Activated CD8-positive, alpha-beta memory T cell treated with anti-CD3 and anti-CD28 coated beads, Interleukin-2, amount 10 ng/mL, durations not matched to agents 7 days and 5 days (primary cell): ENCODE measurements at regions not wholly inside any gene's neighbourhood (a gene's known extent, or its start where the extent isn't known, plus 50 kb on each side); places are given as distances from the start of the nearest gene placed in this dataset.

Source experiments
- ATAC-seq: fragments of 150-1000 bp; cut with Tn5 transposase; one replicate; pipeline ENCODE4 v1.10.0; 2021; ENCODE audit warnings: moderate library complexity
- CTCF ChIA-PET: fragments of 350-600 bp; sonication (Branson Sonifier 250); formaldehyde crosslinking; loops from one replicate; lab custom pipeline; 2021; ENCODE audit warnings: antibody characterized with exemption; lab: Charles Lee
- DNase-seq: peaks from one replicate; pipeline ENCODE4 v3.0.0-alpha.2; 2020
- H3K27ac Mint-ChIP-seq: one replicate; pipeline ENCODE4 v1.8.0; 2021; ENCODE audit warnings: mild to moderate bottlenecking, mixed read lengths
- H3K27me3 Mint-ChIP-seq: one replicate; pipeline ENCODE4 v1.8.0; 2021; ENCODE audit warnings: mixed read lengths
- H3K36me3 Mint-ChIP-seq: one replicate; pipeline ENCODE4 v1.8.0; 2021; ENCODE audit warnings: mild to moderate bottlenecking, mixed read lengths
- H3K4me1 Mint-ChIP-seq: one replicate; pipeline ENCODE4 v1.8.0; 2021; ENCODE audit warnings: mixed read lengths
- H3K4me3 Mint-ChIP-seq: one replicate; pipeline ENCODE4 v1.8.0; 2021; ENCODE audit warnings: mild to moderate bottlenecking, moderate library complexity, mixed read lengths
- H3K9me3 Mint-ChIP-seq: one replicate; pipeline ENCODE4 v1.8.0; 2022; ENCODE audit warnings: low read depth, mixed read lengths

DNA sequence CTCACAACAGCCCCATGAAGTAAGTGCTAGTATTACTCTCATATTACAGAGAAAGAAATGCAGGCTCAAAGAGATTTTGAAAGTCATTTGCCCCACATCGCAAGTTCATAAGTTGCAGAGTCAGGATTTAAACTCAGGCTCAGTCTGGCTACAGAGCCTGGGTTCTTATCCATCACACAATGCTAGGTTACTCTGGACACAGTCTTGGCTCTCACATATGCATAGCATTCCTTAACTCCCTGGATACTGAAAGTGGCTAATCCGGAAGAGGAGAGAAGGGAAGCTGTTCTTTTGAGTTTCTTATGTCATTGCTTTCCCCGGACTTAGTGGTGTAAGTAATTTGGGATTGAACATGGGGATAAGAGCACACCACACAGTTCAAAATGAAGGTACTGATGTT is 357.4 kb upstream of the PLXNA2 start:
- no peak for ATAC-seq
- no peak overlapping the region for H3K4me3 Mint-ChIP-seq
- H3K4me1 Mint-ChIP-seq: peaks cover 16% of the 10 kb centered on the region
- H3K27ac Mint-ChIP-seq: no peak overlapping the region
- no peak for DNase-seq
- H3K27me3 Mint-ChIP-seq: no peaks in the 10 kb centered on the region
- no peaks in the 10 kb centered on the region for H3K36me3 Mint-ChIP-seq
- no peaks in the 10 kb centered on the region for H3K9me3 Mint-ChIP-seq
- CTCF ChIA-PET: no interaction called here

DNA sequence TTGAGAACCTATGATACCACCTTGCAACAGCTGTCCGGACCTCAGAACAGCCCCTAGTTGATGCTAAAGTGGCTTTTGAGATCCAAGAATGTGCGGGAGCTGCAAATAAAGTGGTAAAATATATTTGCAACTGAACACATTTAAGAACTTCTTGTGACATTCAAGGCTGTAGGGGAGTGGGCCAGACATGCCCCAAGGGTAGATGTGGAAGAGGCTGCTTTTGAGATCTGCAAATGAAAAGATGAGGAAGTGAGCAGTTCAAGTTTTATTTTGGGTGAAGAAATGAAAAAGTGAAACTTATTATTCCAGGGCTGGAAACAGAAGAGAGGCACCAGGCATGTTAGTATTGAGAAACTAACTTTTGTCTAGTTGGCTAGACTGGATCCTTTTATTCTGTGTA is 359.5 kb upstream of the PLXNA2 start:
- DNase-seq: no peak
- ATAC-seq: no peak
- Mint-ChIP-seq H3K9me3 (no peaks in the 10 kb centered on the region), H3K27me3 (peaks cover 1% of the 10 kb centered on the region), H3K36me3 (no peaks in the 10 kb centered on the region), H3K4me3 (no peak overlapping the region), H3K4me1 (peaks cover 16% of the 10 kb centered on the region), H3K27ac (peak overlapping the region; percentile 28)
- CTCF ChIA-PET: no interaction called here

DNA sequence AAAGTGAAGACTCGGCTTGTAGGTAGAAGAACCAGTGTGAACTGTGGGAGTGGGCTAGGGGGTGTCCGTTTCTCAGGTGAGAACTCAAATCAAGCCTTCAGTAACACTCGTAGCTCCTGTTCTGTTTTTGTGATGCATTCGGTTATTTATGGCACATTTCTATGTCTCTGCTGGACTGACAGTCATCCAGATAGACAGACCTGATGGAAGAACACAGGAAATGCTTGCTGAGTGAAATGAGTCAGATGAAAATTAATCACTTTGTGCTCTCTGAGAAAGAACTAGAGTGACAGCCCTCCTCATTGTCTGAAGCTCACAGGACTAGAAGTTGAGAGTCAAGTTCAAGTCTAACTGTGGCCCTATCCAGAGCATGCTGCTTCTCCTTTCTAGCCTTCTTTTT is 360.1 kb upstream of the PLXNA2 start:
- ATAC-seq (peak; percentile 88), DNase-seq (no peak)
- peaks cover 16% of the 10 kb centered on the region for H3K4me1 Mint-ChIP-seq
- H3K9me3 Mint-ChIP-seq: no peaks in the 10 kb centered on the region
- no peak overlapping the region for H3K4me3 Mint-ChIP-seq
- H3K27me3 Mint-ChIP-seq: peaks cover 5% of the 10 kb centered on the region
- CTCF ChIA-PET: no interaction called here
- no peaks in the 10 kb centered on the region for H3K36me3 Mint-ChIP-seq
- peak overlapping the region; percentile 46 for H3K27ac Mint-ChIP-seq

DNA sequence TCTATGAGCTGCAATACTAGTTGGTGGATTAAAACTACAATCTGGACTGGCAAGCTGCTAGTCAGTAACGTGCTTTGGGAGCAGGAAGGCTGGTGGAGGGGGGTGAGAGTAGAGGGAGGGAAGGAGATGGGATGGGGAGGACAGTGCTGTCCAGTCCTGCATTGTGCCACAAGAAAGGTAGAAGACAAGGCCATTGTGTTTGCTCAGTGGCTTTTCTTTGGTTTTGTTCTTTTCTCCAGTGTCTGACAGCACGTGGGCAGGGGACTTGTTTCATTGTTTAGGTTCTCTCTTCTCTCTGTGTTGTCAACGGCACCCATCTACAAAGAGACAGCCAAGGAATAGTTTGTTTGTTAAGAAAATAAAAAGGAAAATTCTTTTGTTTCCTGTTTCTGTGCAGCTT is 362.8 kb upstream of the PLXNA2 start:
- Mint-ChIP-seq H3K4me3 (no peak overlapping the region), H3K36me3 (no peaks in the 10 kb centered on the region), H3K27me3 (peaks cover 5% of the 10 kb centered on the region), H3K9me3 (no peaks in the 10 kb centered on the region), H3K27ac (no peak overlapping the region), H3K4me1 (peaks cover 16% of the 10 kb centered on the region)
- ATAC-seq (no peak), DNase-seq (no peak)
- CTCF ChIA-PET: interaction anchor here (0.6 kb wide), 1 partner anchor 11 kb away, joined by 4 read pairs; no protein-coding TSS in a partner anchor

DNA sequence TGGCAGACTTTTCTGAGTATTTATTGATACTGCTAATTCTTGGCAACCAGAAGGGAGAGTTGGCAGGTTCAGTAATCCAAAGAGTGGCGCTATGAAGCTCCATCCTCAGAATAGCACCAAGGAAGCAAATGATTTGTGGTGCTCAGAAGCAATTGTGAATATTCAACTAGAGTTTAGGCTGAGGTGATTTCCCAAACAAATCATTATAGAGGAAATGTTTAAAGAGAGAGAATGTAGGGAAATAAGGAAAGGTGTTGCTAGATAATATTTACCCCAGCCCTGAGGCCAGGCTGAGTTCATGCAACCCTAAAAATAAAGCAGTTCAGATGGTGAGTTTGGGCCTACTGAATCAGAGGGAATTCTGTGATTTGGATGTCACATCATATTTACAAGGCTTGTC is 363.4 kb upstream of the PLXNA2 start:
- CTCF ChIA-PET: no interaction called here
- no peak for ATAC-seq
- H3K4me3 Mint-ChIP-seq: no peak overlapping the region
- no peaks in the 10 kb centered on the region for H3K36me3 Mint-ChIP-seq
- no peak for DNase-seq
- peaks cover 16% of the 10 kb centered on the region for H3K4me1 Mint-ChIP-seq
- no peaks in the 10 kb centered on the region for H3K9me3 Mint-ChIP-seq
- peaks cover 5% of the 10 kb centered on the region for H3K27me3 Mint-ChIP-seq
- no peak overlapping the region for H3K27ac Mint-ChIP-seq

DNA sequence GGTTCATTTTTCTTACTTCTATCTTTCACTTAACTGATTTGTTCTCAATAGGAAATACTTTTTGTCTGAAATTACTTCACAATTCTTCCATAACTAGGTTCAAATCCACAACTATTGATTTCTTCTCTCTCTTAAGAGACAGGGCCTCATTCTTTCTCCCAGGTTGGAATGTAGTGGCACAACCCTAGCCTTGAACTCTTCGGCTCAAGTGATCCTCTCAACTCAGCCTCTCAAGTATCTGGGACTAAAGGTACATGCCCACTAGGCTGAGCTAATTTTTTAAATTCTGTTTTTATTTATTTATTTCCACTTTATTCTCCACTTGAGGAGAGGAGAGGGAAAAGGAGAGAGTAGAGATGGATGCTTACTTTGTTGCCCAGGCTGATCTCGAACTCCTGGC is 370.4 kb upstream of the PLXNA2 start:
- H3K4me3 Mint-ChIP-seq: no peak overlapping the region
- no peaks in the 10 kb centered on the region for H3K9me3 Mint-ChIP-seq
- H3K27me3 Mint-ChIP-seq: no peaks in the 10 kb centered on the region
- no peaks in the 10 kb centered on the region for H3K36me3 Mint-ChIP-seq
- H3K4me1 Mint-ChIP-seq: no peaks in the 10 kb centered on the region
- no peak for ATAC-seq
- CTCF ChIA-PET: no interaction called here
- H3K27ac Mint-ChIP-seq: no peak overlapping the region
- DNase-seq: no peak

DNA sequence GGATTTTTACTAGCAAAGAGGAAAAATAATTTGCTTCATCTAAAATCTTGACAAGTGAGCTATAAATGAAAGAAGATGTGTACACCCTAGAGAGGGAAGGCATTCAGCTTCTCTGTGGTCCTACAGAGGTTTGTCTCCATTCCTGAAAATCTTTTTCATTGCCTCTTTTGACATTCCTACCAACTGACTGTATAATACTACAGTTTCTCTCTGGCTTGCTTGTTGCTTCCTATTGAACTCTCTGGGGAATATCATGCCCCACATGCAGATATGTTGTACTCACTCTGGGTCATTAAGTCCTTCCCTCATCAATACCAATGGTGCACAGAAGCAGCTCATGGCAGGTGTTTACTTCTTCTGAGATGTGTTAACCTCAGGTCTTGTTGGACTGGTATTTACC is 371.2 kb upstream of the PLXNA2 start:
- Mint-ChIP-seq H3K9me3 (no peaks in the 10 kb centered on the region), H3K4me3 (no peak overlapping the region), H3K36me3 (no peaks in the 10 kb centered on the region), H3K4me1 (no peaks in the 10 kb centered on the region), H3K27ac (no peak overlapping the region), H3K27me3 (no peaks in the 10 kb centered on the region)
- CTCF ChIA-PET: no interaction called here
- no peak for DNase-seq
- ATAC-seq: no peak

DNA sequence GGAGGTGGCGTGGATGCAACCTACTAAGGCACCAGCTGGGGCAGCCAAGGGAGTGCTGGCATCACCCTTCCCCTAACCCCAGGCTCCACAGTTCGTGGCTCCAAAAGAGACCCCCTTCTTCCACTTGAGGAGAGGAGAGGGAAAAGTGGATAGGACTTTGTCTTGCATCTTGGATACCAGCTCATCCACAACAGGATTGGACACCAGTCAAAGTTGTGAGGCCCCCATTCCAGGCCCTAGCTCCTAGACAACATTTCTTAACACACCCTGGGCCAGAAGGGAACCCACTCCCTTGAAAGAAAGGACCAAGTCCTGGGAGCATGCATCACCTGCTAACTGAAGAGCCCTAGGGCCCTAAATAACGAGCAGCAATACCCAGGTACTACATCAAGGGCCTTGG is 372.6 kb upstream of the PLXNA2 start:
- DNase-seq: no peak
- H3K36me3 Mint-ChIP-seq: no peaks in the 10 kb centered on the region
- no peaks in the 10 kb centered on the region for H3K27me3 Mint-ChIP-seq
- no peak overlapping the region for H3K27ac Mint-ChIP-seq
- no peak for ATAC-seq
- H3K4me1 Mint-ChIP-seq: no peaks in the 10 kb centered on the region
- H3K9me3 Mint-ChIP-seq: no peaks in the 10 kb centered on the region
- CTCF ChIA-PET: no interaction called here
- no peak overlapping the region for H3K4me3 Mint-ChIP-seq

DNA sequence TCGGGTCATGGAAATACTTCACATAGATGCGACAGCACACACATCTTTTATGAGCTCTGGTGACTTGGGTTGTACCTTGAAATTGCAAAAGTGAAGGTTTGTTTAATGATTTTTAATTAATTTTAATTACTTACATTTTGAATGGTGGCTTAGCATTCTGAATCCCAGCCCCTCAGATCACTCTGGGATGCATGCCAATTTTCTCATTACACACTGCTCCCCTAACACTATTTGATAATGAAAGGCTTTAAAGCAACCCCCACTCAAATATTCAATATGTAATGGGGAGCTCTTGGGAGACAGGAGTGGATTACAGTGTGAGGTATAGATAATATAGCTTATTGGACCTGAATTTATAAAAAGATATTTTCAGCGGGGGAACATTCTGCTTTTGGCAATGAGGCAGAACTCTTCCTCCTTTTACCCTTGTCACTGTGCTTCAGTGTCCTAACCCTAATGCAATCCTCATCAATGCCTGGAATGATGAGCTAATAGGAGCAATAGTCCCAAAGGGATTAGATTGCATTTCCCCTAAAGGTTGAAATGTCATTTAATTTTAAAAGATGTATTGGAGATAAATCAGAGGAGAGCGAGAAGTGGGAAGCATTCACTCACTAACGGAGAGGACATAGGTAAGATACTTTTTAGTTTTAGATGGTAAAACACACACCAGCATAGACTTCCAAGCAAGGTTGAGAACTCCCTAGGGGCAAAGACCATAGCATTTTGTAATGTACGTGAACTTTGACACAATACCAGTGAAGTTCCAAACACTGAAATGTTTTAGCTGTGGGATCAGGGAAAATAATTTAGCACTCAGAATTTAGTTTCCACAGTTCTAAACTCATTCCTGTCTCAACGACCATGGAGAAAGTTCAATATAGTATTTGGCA is 384.1 kb upstream of the PLXNA2 start:
- no peak overlapping the region for H3K27ac Mint-ChIP-seq
- no peaks in the 10 kb centered on the region for H3K27me3 Mint-ChIP-seq
- no peak overlapping the region for H3K4me3 Mint-ChIP-seq
- H3K4me1 Mint-ChIP-seq: no peaks in the 10 kb centered on the region
- ATAC-seq: no peak
- CTCF ChIA-PET: no interaction called here
- H3K9me3 Mint-ChIP-seq: no peaks in the 10 kb centered on the region
- no peak for DNase-seq
- no peaks in the 10 kb centered on the region for H3K36me3 Mint-ChIP-seq

DNA sequence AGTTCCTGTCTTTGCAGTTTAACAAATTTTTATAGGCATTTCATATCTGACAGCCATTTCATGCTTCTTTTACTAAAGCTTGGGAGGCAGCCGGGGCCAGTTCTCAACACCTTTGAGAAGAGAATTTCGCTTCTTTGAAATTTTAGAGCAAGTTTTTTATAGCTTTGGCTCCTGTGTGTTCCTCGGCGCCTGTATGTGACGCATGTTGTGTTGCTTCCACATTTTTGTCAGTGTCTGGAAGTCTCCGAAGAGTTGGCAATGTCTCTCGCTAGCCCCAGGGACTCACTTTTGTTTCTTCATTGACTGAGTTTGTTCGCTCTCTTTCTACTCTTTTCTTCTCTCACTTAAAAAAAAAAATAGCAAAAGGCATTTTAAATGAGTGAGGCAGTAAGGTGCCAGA is 386.9 kb upstream of the PLXNA2 start:
- ATAC-seq: no peak
- Mint-ChIP-seq H3K4me3 (no peak overlapping the region), H3K27ac (no peak overlapping the region), H3K9me3 (no peaks in the 10 kb centered on the region), H3K27me3 (no peaks in the 10 kb centered on the region), H3K36me3 (no peaks in the 10 kb centered on the region), H3K4me1 (no peaks in the 10 kb centered on the region)
- CTCF ChIA-PET: no interaction called here
- no peak for DNase-seq

DNA sequence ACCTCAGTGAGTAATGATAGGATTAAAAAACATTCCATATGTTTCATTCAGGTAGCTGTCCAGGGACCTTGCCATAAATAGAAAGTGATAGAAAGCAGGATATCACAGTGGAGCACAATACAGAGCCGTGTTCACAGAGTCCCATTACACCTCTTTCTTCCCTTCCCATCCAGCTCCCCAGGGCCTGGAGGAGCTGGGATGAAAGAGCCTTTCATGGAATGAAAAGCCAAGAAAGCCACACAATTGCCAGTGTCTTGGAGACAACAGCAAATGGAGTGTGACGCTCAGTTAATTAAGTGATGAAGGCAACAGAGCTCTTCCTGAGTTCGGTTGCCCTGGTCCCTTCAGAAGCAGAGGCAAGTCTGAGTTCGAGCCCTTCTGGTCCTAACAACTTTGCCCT is 387.3 kb upstream of the PLXNA2 start:
- H3K36me3 Mint-ChIP-seq: no peaks in the 10 kb centered on the region
- H3K4me3 Mint-ChIP-seq: no peak overlapping the region
- H3K27ac Mint-ChIP-seq: no peak overlapping the region
- H3K9me3 Mint-ChIP-seq: no peaks in the 10 kb centered on the region
- CTCF ChIA-PET: interaction anchor here (1.1 kb wide), 1 partner anchor 21 kb away, joined by 3 read pairs; no protein-coding TSS in a partner anchor
- no peaks in the 10 kb centered on the region for H3K27me3 Mint-ChIP-seq
- no peaks in the 10 kb centered on the region for H3K4me1 Mint-ChIP-seq
- DNase-seq (no peak), ATAC-seq (no peak)

DNA sequence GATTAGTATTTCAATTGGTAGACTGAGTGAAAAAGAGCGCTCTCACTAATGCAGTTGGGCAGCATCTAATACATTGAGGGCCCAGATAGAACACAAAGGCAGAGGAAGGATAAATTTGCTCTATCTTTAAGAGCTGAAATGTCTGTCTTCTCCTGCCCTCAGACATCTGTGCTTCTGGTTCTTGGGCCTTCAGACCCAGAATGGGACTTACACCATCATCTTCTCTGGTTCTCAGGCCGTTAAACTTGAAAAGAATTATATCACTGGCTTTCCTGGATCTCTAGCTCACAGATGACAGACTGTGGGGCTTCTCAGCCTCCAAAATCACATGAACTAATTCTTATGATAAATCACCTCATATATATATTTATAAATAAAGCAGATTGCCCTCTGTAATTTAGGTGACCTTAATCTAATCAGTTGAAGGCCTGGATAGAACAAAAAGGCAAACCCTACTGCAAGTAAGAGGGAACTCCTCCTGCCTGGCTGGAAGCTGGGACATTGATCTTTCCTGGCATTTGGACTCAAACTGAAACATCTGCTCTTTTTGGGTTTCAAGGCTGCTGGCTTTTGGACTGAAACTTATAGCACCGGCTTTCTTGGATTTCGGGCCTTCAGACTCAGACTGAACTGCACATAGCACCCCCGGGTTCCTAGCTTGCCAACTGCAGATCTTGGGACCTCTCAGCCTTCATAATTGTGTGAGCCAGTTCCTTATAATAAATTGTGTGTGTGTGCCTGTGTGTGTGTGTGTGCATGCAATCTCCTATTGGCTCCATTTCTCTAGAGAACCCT is 390.4 kb upstream of the PLXNA2 start:
- ATAC-seq: no peak
- CTCF ChIA-PET: no interaction called here
- H3K27ac Mint-ChIP-seq: no peak overlapping the region
- H3K36me3 Mint-ChIP-seq: no peaks in the 10 kb centered on the region
- no peaks in the 10 kb centered on the region for H3K9me3 Mint-ChIP-seq
- H3K27me3 Mint-ChIP-seq: no peaks in the 10 kb centered on the region
- no peak for DNase-seq
- H3K4me3 Mint-ChIP-seq: no peak overlapping the region
- no peaks in the 10 kb centered on the region for H3K4me1 Mint-ChIP-seq

DNA sequence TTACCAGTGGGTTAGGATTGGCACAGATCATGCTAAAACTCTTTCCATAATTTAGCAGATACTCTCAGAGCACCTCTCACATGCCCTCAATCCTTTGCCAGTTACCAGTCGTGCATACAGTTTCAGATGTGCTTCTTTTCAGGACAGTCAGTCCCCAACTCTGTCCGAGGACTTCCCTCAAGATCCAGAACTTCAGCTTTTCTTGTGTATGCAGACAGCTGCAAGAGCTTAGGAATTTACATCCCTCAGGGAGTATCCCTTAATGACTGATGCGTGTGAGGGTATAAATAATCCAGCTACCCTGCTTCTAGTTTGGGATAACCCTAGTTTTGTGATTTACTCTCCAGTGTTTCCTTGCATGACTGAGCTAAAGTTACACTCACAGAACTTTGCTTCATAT is 393.0 kb upstream of the PLXNA2 start:
- Mint-ChIP-seq H3K36me3 (no peaks in the 10 kb centered on the region), H3K27me3 (no peaks in the 10 kb centered on the region), H3K9me3 (no peaks in the 10 kb centered on the region), H3K4me3 (no peak overlapping the region), H3K27ac (no peak overlapping the region), H3K4me1 (no peaks in the 10 kb centered on the region)
- DNase-seq: no peak
- CTCF ChIA-PET: no interaction called here
- ATAC-seq: no peak

DNA sequence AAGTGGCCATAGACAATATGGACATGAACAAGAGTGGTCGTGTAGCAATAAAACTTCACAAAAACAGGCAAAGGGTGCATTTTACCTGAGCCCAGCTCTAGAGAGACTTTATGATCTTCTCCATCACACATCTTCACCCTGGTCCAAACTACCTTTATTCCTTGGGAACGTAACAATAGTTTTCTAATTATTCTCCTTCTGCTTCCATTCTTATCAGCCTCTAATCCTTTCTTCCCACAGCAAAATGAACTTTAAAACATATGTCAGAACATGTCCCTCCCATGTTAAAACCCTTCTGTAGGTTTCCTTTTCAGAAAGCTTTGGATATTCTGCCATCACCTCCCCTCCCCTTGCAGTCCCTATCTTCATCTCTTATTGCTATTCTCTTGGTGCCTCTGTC is 395.2 kb upstream of the PLXNA2 start:
- ATAC-seq: no peak
- Mint-ChIP-seq H3K27ac (no peak overlapping the region), H3K27me3 (no peaks in the 10 kb centered on the region), H3K36me3 (no peaks in the 10 kb centered on the region), H3K4me3 (no peak overlapping the region), H3K9me3 (no peaks in the 10 kb centered on the region), H3K4me1 (no peaks in the 10 kb centered on the region)
- CTCF ChIA-PET: no interaction called here
- DNase-seq: no peak
